Karpas-422 (cell line): ENCODE measurements at regions not wholly inside any gene's neighbourhood (a gene's known extent, or its start where the extent isn't known, plus 50 kb on each side); places are given as distances from the start of the nearest gene placed in this dataset.
"Not testable (repeated sequence)": the region's sequence is repeated elsewhere in the genome, so short reads cannot be mapped to it uniquely, and the experiment has no call there.

ENCODE experiments used
- DNase-seq: peaks from one replicate; pipeline ENCODE4 v3.0.0-alpha.2; 2015
- H2AFZ ChIP-seq: fragments of 200-600 bp; sonication (generic); 2 replicates; pipeline ENCODE4 v1.6.1; 2014; ENCODE audit warnings: antibody characterized with exemption, low read length, mixed read lengths
- H3K27ac ChIP-seq: fragments of 200-600 bp; sonication (generic); 2 replicates; pipeline ENCODE4 v1.5.1; 2014; ENCODE audit warnings: mild to moderate bottlenecking, low read length, moderate library complexity
- H3K27me3 ChIP-seq: fragments of 200-600 bp; sonication (generic); 2 replicates; pipeline ENCODE4 v1.6.1; 2014; ENCODE audit warnings: low read length, mixed read lengths
- H3K36me3 ChIP-seq: fragments of 200-600 bp; sonication (generic); 2 replicates; pipeline ENCODE4 v1.6.1; 2014; ENCODE audit warnings: low read length, mixed read lengths; ENCODE audit not compliant: insufficient read depth
- H3K4me1 ChIP-seq: fragments of 200-600 bp; sonication (generic); 2 replicates; pipeline ENCODE4 v1.6.1; 2014; ENCODE audit warnings: mild to moderate bottlenecking, low read length, mixed read lengths
- H3K4me2 ChIP-seq: fragments of 200-600 bp; sonication (generic); 2 replicates; pipeline ENCODE4 v1.6.1; 2014; ENCODE audit warnings: low read length, low read depth, mild to moderate bottlenecking; ENCODE audit not compliant: poor library complexity, severe bottlenecking
- H3K4me3 ChIP-seq: fragments of 200-600 bp; sonication (generic); 2 replicates; pipeline ENCODE4 v1.5.1; 2014; ENCODE audit warnings: mild to moderate bottlenecking, antibody characterized with exemption, low read length, mixed read lengths
- H3K79me2 ChIP-seq: fragments of 200-600 bp; sonication (generic); 2 replicates; pipeline ENCODE4 v1.6.1; 2014; ENCODE audit warnings: mild to moderate bottlenecking, low read length, mixed read lengths
- H3K9ac ChIP-seq: fragments of 200-600 bp; sonication (generic); 2 replicates; pipeline ENCODE4 v1.6.0; 2014; ENCODE audit warnings: low read length
- H3K9me2 ChIP-seq: fragments of 200-600 bp; sonication (generic), shearing (Covaris generic); replicated peaks from 2 replicates; pipeline ENCODE4 v1.6.0; 2014; ENCODE audit warnings: mild to moderate bottlenecking, low read length, moderate library complexity; ENCODE audit not compliant: insufficient read depth
- H3K9me3 ChIP-seq: fragments of 300-700, 200-600 bp; sonication (generic); 2 replicates; pipeline ENCODE4 v1.6.1; 2014; ENCODE audit warnings: low read length, mixed read lengths
- H4K20me1 ChIP-seq: fragments of 200-600 bp; sonication (generic); 2 replicates; pipeline ENCODE4 v1.6.1; 2014; ENCODE audit warnings: mild to moderate bottlenecking, antibody characterized with exemption, low read length, low read depth; ENCODE audit not compliant: insufficient read depth

DNA sequence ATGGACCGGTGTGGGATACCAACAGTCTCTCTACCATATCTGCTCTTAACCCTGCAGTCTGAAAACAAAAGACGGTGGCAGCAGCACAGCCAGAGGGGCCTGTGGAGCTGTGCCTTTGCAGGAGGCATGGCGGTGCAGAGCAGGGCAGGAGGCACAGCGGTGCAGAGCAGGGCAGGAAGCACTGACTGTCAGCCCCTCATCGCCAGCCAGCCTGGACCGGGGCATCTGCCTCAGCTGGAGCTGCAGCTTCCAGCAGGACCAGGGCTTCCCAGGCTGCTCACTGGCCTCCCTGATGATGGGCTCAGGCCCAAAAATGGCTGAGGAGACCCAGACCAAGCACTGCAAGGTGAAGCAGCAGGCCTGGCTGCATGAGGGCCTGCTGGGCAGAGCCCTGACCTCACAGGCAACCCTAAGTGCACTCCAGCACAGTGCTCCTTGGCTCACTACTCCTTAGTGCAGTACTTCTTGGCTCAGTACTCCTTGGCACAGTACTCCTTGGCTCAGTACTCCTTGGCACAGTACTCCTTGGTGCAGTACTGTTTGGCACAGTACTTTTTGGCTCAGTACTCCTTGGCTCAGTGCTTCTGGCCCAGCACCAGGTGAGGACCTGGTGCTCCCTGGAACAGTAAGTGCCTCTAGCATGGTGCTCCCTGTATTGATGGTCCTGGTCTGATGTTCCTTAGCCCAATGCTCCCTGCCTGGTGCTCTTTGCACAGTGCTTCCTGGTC, 78.0 kb downstream of the DHCR7 start:
- no peak overlapping the region for H3K9ac ChIP-seq
- H3K27ac ChIP-seq: no peak overlapping the region
- 0 out of 2 replicates have a peak, but pooled peaks cover 2% of the 10 kb centered on the region for H3K27me3 ChIP-seq
- no peaks in the 10 kb centered on the region for H3K36me3 ChIP-seq
- DNase-seq: no peak
- no peak overlapping the region for H3K4me3 ChIP-seq
- peaks cover 20% of the 10 kb centered on the region; the same call in 1 of the 2 replicates for H4K20me1 ChIP-seq
- no peaks in the 10 kb centered on the region for H3K9me3 ChIP-seq
- no peaks in the 10 kb centered on the region for H3K9me2 ChIP-seq
- H3K4me1 ChIP-seq: peaks cover 27% of the 10 kb centered on the region
- no peaks in the 10 kb centered on the region for H3K79me2 ChIP-seq
- no peak overlapping the region for H3K4me2 ChIP-seq
- H2AFZ ChIP-seq: no peak overlapping the region

DNA sequence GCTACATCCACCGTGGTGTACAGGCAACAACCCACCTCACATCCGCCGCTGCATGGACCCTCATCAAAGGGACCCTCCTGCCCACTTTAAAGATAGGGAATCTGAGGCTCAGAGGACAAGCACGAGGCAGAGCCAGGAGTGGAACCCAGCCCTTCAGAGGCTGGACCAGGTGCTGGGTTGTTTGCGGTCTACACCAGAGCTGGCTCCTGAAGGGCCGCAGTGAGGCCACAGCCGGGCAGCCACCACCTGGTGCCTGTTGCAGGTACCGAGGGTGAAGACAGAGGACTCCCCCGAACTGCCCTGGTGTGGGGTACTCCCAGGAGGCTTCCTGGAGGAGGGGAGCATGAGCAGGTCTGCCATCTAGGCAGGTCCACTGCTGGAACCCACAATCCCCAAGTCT, 78.8 kb downstream of the DHCR7 start:
- H3K27ac ChIP-seq: no peak overlapping the region
- H3K4me1 ChIP-seq: peaks cover 25% of the 10 kb centered on the region
- H3K4me3 ChIP-seq: no peak overlapping the region
- no peak overlapping the region for H3K9ac ChIP-seq
- H3K27me3 ChIP-seq: no peaks in the 10 kb centered on the region
- no peak for DNase-seq
- H3K9me2 ChIP-seq: no peaks in the 10 kb centered on the region
- peaks cover 20% of the 10 kb centered on the region; the same call in 1 of the 2 replicates for H4K20me1 ChIP-seq
- H3K4me2 ChIP-seq: no peak overlapping the region
- no peaks in the 10 kb centered on the region for H3K36me3 ChIP-seq
- H2AFZ ChIP-seq: no peak overlapping the region
- no peaks in the 10 kb centered on the region for H3K9me3 ChIP-seq
- H3K79me2 ChIP-seq: no peaks in the 10 kb centered on the region

DNA sequence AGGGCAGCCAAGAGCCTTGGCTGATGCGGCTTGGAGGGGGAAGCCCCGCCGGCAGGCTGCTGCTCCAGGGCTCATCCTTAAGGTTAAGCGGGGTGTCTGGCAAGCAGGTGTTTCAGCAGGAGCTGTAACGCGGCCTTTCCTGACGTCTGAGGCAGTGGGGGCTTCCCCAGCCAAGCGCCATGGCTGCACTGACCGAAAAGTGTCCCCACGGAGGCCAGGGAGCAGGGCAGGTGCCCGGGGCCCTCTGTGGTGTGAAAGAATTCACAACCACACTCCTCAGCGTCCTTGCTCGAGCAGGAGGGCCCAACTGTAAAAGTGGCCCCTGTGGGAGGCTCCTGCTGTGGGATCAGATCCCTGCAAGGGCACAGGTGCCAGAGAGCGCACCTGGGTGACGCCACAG, 79.2 kb downstream of the DHCR7 start:
- H3K4me3 ChIP-seq: no peak overlapping the region
- no peak overlapping the region for H3K4me2 ChIP-seq
- H4K20me1 ChIP-seq: peaks cover 17% of the 10 kb centered on the region; the same call in 1 of the 2 replicates
- H3K9ac ChIP-seq: no peak overlapping the region
- no peak overlapping the region for H2AFZ ChIP-seq
- no peak for DNase-seq
- no peaks in the 10 kb centered on the region for H3K9me2 ChIP-seq
- peaks cover 21% of the 10 kb centered on the region for H3K4me1 ChIP-seq
- H3K79me2 ChIP-seq: no peaks in the 10 kb centered on the region
- no peaks in the 10 kb centered on the region for H3K36me3 ChIP-seq
- H3K27ac ChIP-seq: no peak overlapping the region
- no peaks in the 10 kb centered on the region for H3K27me3 ChIP-seq
- no peaks in the 10 kb centered on the region for H3K9me3 ChIP-seq

DNA sequence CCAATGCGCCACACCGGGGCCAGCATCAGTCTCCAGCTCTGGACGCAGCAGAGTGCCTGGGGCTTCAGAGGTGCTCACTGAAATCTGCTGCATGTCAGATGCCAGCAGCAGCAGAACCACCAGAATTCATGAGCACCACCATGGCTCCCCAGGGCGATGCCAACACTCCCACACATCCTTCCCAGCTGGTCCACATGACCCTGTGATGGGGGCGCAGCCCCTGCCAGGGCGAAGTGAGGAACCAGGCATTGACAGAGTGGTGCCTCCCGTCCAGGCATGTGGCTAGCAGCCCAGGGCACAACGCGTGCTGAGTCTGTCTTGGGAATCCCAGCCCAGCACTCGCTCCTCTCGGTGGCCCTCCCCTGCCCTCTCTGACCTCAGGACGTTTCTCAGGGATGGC, 80.4 kb downstream of the DHCR7 start:
- no peak overlapping the region for H3K9ac ChIP-seq
- no peak overlapping the region for H3K27ac ChIP-seq
- no peak overlapping the region for H2AFZ ChIP-seq
- H3K27me3 ChIP-seq: no peaks in the 10 kb centered on the region
- no peaks in the 10 kb centered on the region for H3K79me2 ChIP-seq
- no peak overlapping the region for H3K4me3 ChIP-seq
- H3K4me1 ChIP-seq: peaks cover 9% of the 10 kb centered on the region
- H4K20me1 ChIP-seq: peaks cover 10% of the 10 kb centered on the region; the same call in 1 of the 2 replicates
- no peaks in the 10 kb centered on the region for H3K36me3 ChIP-seq
- DNase-seq: no peak
- H3K4me2 ChIP-seq: no peak overlapping the region
- no peaks in the 10 kb centered on the region for H3K9me3 ChIP-seq
- H3K9me2 ChIP-seq: no peaks in the 10 kb centered on the region

DNA sequence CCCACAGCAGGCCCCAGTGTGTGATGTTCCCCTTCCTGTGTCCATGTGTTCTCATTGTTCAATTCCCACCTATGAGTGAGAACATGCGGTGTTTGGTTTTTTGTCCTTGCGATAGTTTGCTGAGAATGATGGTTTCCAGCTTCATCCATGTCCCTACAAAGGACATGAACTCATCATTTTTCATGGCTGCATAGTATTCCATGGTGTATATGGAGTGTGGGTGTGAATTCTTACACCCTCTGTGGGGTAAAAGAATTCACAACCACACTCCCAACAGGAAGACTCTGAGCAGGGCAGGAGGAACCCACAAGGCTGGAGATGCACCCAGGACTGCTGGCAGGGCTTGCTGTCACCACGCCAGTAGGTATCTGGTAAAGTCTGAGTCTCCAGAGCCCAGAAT, 80.9 kb downstream of the DHCR7 start:
- H3K4me3 ChIP-seq, H3K9me2 ChIP-seq, H3K27ac ChIP-seq, H3K9ac ChIP-seq, H4K20me1 ChIP-seq, H3K27me3 ChIP-seq, H3K4me2 ChIP-seq, H2AFZ ChIP-seq, DNase-seq, H3K4me1 ChIP-seq, H3K36me3 ChIP-seq, H3K79me2 ChIP-seq, H3K9me3 ChIP-seq: not testable (repeated sequence)

DNA sequence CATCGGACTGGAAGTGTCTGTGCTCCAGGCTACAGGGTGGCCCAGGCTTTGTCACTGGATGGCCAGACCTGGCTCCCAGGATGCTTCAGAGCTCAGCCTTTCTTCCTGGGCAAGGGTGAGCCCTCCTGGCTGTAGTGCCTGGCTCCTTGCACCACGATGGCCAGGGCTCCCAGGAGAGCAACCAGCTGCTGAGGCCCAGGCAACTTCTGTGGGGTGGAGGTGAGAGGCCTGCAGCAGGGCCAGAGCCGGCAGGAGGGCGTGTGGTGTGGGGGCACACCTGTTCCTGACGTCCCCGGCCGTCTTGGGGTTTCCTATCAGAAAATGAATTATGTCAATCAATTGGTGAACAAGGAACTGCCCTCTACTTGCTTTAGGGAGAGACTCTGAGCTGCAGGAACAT, 82.1 kb downstream of the DHCR7 start:
- DNase-seq: no peak
- Histone ChIP-seq H3K36me3 (no peaks in the 10 kb centered on the region), H3K9ac (no peak overlapping the region), H3K9me2 (no peaks in the 10 kb centered on the region), H3K4me3 (no peak overlapping the region), H3K4me1 (no peaks in the 10 kb centered on the region), H3K27me3 (no peaks in the 10 kb centered on the region), H4K20me1 (no peaks in the 10 kb centered on the region), H3K4me2 (no peak overlapping the region), H3K9me3 (no peaks in the 10 kb centered on the region), H3K27ac (no peak overlapping the region), H2AFZ (no peak overlapping the region), H3K79me2 (no peaks in the 10 kb centered on the region)

DNA sequence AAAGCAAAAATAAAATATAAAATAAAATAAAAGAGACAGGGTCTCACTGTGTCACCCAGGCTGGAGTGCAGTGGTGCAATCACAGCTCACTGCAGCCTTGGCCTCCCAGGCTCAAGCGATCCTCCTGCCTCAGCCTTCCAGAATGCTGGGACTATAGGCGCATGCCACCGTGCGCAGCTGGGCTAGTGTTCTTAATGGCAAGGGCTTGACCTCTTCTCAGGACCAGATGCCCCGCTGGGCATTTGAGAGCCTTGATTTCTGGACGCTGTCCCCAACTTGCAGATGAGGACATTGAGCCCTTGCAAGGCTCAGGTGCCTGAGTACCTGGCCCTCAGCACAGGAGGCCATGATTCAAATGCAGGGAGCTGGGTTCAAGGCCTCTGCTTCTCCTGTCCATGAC, 82.6 kb downstream of the DHCR7 start:
- DNase-seq: no peak
- Histone ChIP-seq H4K20me1 (no peaks in the 10 kb centered on the region), H3K27ac (no peak overlapping the region), H2AFZ (no peak overlapping the region), H3K4me2 (no peak overlapping the region), H3K9ac (no peak overlapping the region), H3K9me3 (no peaks in the 10 kb centered on the region), H3K79me2 (no peaks in the 10 kb centered on the region), H3K4me1 (no peaks in the 10 kb centered on the region), H3K9me2 (no peaks in the 10 kb centered on the region), H3K36me3 (no peaks in the 10 kb centered on the region), H3K4me3 (no peak overlapping the region), H3K27me3 (no peaks in the 10 kb centered on the region)

DNA sequence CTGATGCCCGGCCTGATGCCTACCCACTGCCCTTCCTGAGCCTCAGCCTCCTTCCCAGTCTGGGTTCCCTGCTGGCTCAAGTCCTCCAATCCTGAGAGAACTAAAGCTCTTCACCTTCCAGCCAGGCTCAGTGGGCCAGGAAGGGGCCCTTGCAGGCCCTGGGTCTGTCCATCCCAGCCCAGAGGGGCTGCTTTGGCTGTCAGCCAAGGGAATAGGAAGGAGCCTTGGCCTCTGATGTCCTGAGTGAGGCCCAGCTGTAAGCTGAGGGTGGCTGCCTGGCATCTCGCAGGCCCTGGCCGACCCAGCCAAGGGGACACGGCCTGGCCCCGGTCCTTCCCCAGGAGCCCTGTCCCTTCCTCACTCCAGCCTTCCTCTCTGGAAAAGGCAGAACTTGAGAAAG, 83.4 kb downstream of the DHCR7 start:
- Histone ChIP-seq H3K9me3 (no peaks in the 10 kb centered on the region), H3K4me3 (no peak overlapping the region)
- DNase-seq: no peak

More for the DNA sequence above, 83.4 kb downstream of the DHCR7 start:
- no peaks in the 10 kb centered on the region for H3K9me2 ChIP-seq
- H4K20me1 ChIP-seq: no peaks in the 10 kb centered on the region
- no peak overlapping the region for H3K27ac ChIP-seq
- no peaks in the 10 kb centered on the region for H3K27me3 ChIP-seq
- H2AFZ ChIP-seq: no peak overlapping the region
- no peaks in the 10 kb centered on the region for H3K36me3 ChIP-seq
- H3K4me2 ChIP-seq: no peak overlapping the region
- H3K4me1 ChIP-seq: no peaks in the 10 kb centered on the region
- no peak overlapping the region for H3K9ac ChIP-seq
- H3K79me2 ChIP-seq: no peaks in the 10 kb centered on the region
